Esophagus muscularis mucosa (tissue), 4 donors: ENCODE measurements at regions not wholly inside any gene's neighbourhood (a gene's known extent, or its start where the extent isn't known, plus 50 kb on each side); places are given as distances from the start of the nearest gene placed in this dataset.

Source experiments
- DNase-seq: peaks from one replicate; pipeline ENCODE4 v3.0.0-alpha.2; 2017; ENCODE audit errors: extremely low spot score
- H3K27ac ChIP-seq, 4 donors: fragments of 200-600 bp; sonication (generic); replicated peaks in 1 of 4; 1 replicate in 3 of 4; 2 replicates in 1 of 4; pipeline ENCODE4 v1.5.1; 2016 to 2019; ENCODE audit warnings: mild to moderate bottlenecking in 1 of 4
- H3K27me3 ChIP-seq, 4 donors: fragments of 200-600 bp; sonication (generic); one replicate each; pipeline versions ENCODE4 v1.5.1 to v1.6.0; 2016 to 2019
- H3K36me3 ChIP-seq, 4 donors: fragments of 200-600 bp; sonication (generic); one replicate each; pipeline ENCODE4 v1.5.1; 2016 to 2019
- H3K4me1 ChIP-seq, 4 donors: fragments of 200-600 bp; sonication (generic); one replicate each; pipeline ENCODE4 v1.5.1; 2016 to 2019
- H3K4me3 ChIP-seq, 4 donors: fragments of 200-600 bp; sonication (generic); 1 replicate in 2 of 4; 2 replicates in 2 of 4; pipeline ENCODE4 v1.5.1; 2016 to 2019; ENCODE audit warnings: mild to moderate bottlenecking in 4 of 4, moderate library complexity in 1 of 4
- H3K9me3 ChIP-seq, 4 donors: fragments of 200-600 bp; sonication (generic); 1 replicate in 3 of 4; 2 replicates in 1 of 4; pipeline ENCODE4 v1.5.1; 2016 to 2019
- EP300 ChIP-seq: sonication (generic); formaldehyde crosslinking; IDR thresholded peaks from one replicate; pipeline ENCODE4 v1.6.1; 2017; ENCODE audit warnings: antibody characterized with exemption
- POLR2A ChIP-seq: fragments of 450-650 bp; IDR thresholded peaks from one replicate; pipeline ENCODE4 v1.6.1; 2017; ENCODE audit warnings: antibody characterized with exemption, moderate library complexity, mild to moderate bottlenecking, low read depth
- POLR2AphosphoS5 ChIP-seq, 2 donors: sonication (generic); formaldehyde crosslinking; IDR thresholded peaks; one replicate each; pipeline ENCODE4 v1.6.1; 2017; ENCODE audit warnings: antibody characterized with exemption in 2 of 2
- WGBS: methylation state at CpG from one replicate; pipeline ENCODE4 v1.1.5; 2018; 5-methylcytosine and 5-hydroxymethylcytosine counted together
- intact Hi-C: fragments of 100-400 bp; cut with DNase I; formaldehyde crosslinking; loops from one replicate; pipeline ENCODE4 v1.15.1; 2023
- TF ChIP-seq, protein P1 (sequence below), 3 experiments: fragments of 200-600 bp in 2 of 3; fragments of 450-650 bp in 1 of 3; sonication (generic) in 2 of 3; IDR thresholded peaks; one replicate each; pipeline ENCODE4 v1.5.1; 2017 to 2019; ENCODE audit warnings: antibody characterized with exemption in 3 of 3, mild to moderate bottlenecking in 2 of 3, moderate library complexity in 1 of 3

GRCh38 chr2:177029501-177029900 is 183.1 kb upstream of the HNRNPA3 start:
- no peak for DNase-seq
- H3K4me1 ChIP-seq: no peaks in the 10 kb centered on the region
- H3K27me3 ChIP-seq: no peaks in the 10 kb centered on the region
- no peaks in the 10 kb centered on the region for H3K36me3 ChIP-seq
- TF ChIP-seq POLR2A (no peak), POLR2AphosphoS5 (IDR thresholded peaks at IDR 0.05) (no peak), EP300 (no peak)
- TF ChIP-seq, protein P1, sequence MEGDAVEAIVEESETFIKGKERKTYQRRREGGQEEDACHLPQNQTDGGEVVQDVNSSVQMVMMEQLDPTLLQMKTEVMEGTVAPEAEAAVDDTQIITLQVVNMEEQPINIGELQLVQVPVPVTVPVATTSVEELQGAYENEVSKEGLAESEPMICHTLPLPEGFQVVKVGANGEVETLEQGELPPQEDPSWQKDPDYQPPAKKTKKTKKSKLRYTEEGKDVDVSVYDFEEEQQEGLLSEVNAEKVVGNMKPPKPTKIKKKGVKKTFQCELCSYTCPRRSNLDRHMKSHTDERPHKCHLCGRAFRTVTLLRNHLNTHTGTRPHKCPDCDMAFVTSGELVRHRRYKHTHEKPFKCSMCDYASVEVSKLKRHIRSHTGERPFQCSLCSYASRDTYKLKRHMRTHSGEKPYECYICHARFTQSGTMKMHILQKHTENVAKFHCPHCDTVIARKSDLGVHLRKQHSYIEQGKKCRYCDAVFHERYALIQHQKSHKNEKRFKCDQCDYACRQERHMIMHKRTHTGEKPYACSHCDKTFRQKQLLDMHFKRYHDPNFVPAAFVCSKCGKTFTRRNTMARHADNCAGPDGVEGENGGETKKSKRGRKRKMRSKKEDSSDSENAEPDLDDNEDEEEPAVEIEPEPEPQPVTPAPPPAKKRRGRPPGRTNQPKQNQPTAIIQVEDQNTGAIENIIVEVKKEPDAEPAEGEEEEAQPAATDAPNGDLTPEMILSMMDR (IDR thresholded peaks at IDR 0.05): no peak
- intact Hi-C loops: no loop called here
- WGBS: 63% methylated on average over 2 of the region's 2 CpGs
- H3K4me3 ChIP-seq: no peak overlapping the region
- no peak overlapping the region for H3K27ac ChIP-seq
- no peaks in the 10 kb centered on the region for H3K9me3 ChIP-seq

DNA sequence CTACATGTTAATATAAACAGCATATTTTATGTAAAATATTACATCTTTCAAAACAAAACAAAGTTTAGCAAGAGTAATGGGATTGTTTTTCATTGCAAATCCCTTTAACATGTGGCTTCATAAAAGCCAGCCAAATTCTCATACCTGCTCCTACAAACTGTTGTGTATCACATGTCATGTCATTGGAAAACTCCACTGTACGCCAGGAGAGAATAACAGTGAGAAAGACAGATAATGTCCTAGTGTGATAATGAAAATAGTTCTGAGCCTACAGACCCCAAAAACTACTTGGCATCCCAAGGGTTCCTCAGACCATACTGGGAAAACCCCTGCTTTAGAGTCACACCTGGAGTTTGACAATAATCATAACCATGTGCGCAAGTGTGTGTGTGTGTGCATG is 182.7 kb upstream of the HNRNPA3 start:
- 94% methylated on average over 2 of the region's 2 CpGs for WGBS
- Histone ChIP-seq H3K9me3 (no peaks in the 10 kb centered on the region), H3K4me1 (no peaks in the 10 kb centered on the region), H3K4me3 (no peak overlapping the region), H3K36me3 (no peaks in the 10 kb centered on the region), H3K27ac (no peak overlapping the region), H3K27me3 (no peaks in the 10 kb centered on the region)
- intact Hi-C loops: no loop called here
- DNase-seq: no peak
- TF ChIP-seq, protein P1 (IDR thresholded peaks at IDR 0.05): no peak
- no peak for TF ChIP-seq POLR2A

GRCh38 chr2:177030451-177031105 is 182.0 kb upstream of the HNRNPA3 start:
- Histone ChIP-seq H3K27ac (no peak overlapping the region), H3K27me3 (peaks cover 0 to under 1% (median 0%) of the 10 kb centered on the region in 4 donors), H3K4me1 (no peaks in the 10 kb centered on the region), H3K36me3 (no peaks in the 10 kb centered on the region), H3K9me3 (no peaks in the 10 kb centered on the region), H3K4me3 (no peak overlapping the region)
- intact Hi-C loops: no loop called here
- no peak for DNase-seq
- TF ChIP-seq POLR2AphosphoS5 (IDR thresholded peaks at IDR 0.05): no peak
- TF ChIP-seq POLR2A: no peak
- TF ChIP-seq, protein P1 (IDR thresholded peaks at IDR 0.05): no peak
- no peak for TF ChIP-seq EP300
- WGBS: 84% methylated on average over 9 of the region's 9 CpGs

- TF ChIP-seq EP300: no peak
- TF ChIP-seq POLR2A: no peak
- no peak for TF ChIP-seq POLR2AphosphoS5 (IDR thresholded peaks at IDR 0.05)
- TF ChIP-seq, protein P1 (IDR thresholded peaks at IDR 0.05): no peak
- intact Hi-C loops: no loop called here
- Histone ChIP-seq H3K9me3 (no peaks in the 10 kb centered on the region), H3K27ac (no peak overlapping the region), H3K4me3 (no peak overlapping the region), H3K36me3 (no peaks in the 10 kb centered on the region), H3K27me3 (peaks cover 0 to 3% (median 0%) of the 10 kb centered on the region in 4 donors), H3K4me1 (no peaks in the 10 kb centered on the region)
- DNase-seq: no peak
- WGBS: 63% methylated on average over 3 of the region's 3 CpGs
These were observed 181.0 kb upstream of the HNRNPA3 start for GRCh38 chr2:177031438-177032180.
